HL-60 (cell line): ENCODE measurements at regions not wholly inside any gene's neighbourhood (a gene's known extent, or its start where the extent isn't known, plus 50 kb on each side); places are given as distances from the start of the nearest gene placed in this dataset.

Experiments
- DNase-seq, 2 experiments: peaks; one replicate each; pipeline ENCODE4 v3.0.0-alpha.2; 2010 to 2020; ENCODE audit warnings: low read depth in 1 of 2, low spot score in 1 of 2
- H3K27ac ChIP-seq: fragments of 250-450 bp; sonication (Bioruptor Pico); replicated peaks from 2 replicates; pipeline ENCODE4 v1.5.1; 2020; ENCODE audit warnings: mild to moderate bottlenecking, moderate library complexity
- H3K27me3 ChIP-seq: fragments of 250-450 bp; sonication (Bioruptor Pico); 2 replicates; pipeline ENCODE4 v1.5.1; 2021; ENCODE audit warnings: mild to moderate bottlenecking, moderate library complexity; ENCODE audit not compliant: insufficient read depth, poor library complexity, severe bottlenecking
- H3K4me3 ChIP-seq: replicated peaks from 2 replicates; pipeline ENCODE4 v1.5.1; 2011; ENCODE audit warnings: mild to moderate bottlenecking, control low read depth, low read length; ENCODE audit not compliant: insufficient read depth
- CTCF ChIP-seq: IDR thresholded peaks from one replicate; pipeline ENCODE4 v1.5.1; 2011; ENCODE audit warnings: low read length, control low read depth, inconsistent platforms; ENCODE audit not compliant: insufficient read depth
- GABPA ChIP-seq: IDR thresholded peaks from 2 replicates; pipeline ENCODE4 v1.6.1; 2012; ENCODE audit warnings: low read depth
- POLR2AphosphoS5 ChIP-seq: IDR thresholded peaks from 2 replicates; pipeline ENCODE4 v1.6.1; 2012; ENCODE audit warnings: low read depth
- REST ChIP-seq: IDR thresholded peaks from 2 replicates; pipeline ENCODE4 v1.6.1; 2012; ENCODE audit warnings: low read depth; ENCODE audit not compliant: insufficient replicate concordance
- SPI1 ChIP-seq: IDR thresholded peaks from 2 replicates; pipeline ENCODE4 v1.6.1; 2012; ENCODE audit warnings: low read depth, mild to moderate bottlenecking, borderline replicate concordance

DNA sequence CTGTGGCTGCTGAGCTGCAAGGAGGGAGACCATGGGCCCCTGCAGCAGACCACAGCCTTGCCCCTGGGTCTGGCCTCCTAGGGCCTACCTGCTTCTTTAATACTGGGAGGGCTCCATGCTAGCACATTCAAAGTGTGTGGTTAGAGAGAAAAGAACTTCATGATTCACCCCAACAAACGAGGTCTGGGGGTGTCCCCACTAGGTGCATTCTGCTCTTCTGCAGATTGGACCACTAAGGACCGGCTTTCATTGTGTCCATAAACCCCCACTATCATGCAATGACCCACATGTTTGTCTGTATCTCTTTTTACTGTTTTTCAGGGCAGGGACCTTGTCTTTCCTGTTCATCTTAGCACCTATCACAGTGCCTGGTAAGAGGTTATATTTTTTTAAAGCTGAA lies 185.4 kb downstream of the OMA1 start:
- TF ChIP-seq REST (no peak), GABPA (no peak), CTCF (no peak), SPI1 (no peak), POLR2AphosphoS5 (no peak)
- H3K27ac ChIP-seq = no peak overlapping the region
- no peak for DNase-seq

DNA sequence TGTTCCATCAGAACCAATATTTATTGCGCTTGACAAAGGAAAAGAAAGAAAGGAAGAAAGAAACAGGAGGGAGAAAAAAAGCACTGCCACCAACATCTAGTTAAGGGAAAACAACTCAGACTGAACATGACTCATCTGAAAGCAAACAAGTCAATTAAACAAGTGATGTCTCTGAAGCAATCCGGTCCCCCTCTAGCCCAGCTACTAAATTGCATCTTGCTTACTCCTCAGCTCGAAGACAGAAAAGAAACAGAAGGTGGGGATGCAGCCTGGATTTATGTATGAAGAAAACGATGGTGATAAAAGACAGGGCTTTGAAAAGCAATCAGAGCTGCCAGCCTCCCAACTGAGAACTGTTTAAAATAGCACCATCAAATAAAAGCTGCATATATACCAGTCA lies 188.2 kb downstream of the OMA1 start:
- TF ChIP-seq GABPA (no peak), SPI1 (no peak), CTCF (no peak), REST (no peak), POLR2AphosphoS5 (no peak)
- Histone ChIP-seq H3K4me3 (no peak overlapping the region), H3K27me3 (no peaks in the 10 kb centered on the region), H3K27ac (no peak overlapping the region)
- no peak for DNase-seq

More for the DNA sequence above, 185.4 kb downstream of the OMA1 start:
- Histone ChIP-seq H3K27me3 (no peaks in the 10 kb centered on the region), H3K4me3 (no peak overlapping the region)

- no peak overlapping the region for H3K4me3 ChIP-seq
- no peak overlapping the region for H3K27ac ChIP-seq
- H3K27me3 ChIP-seq = no peaks in the 10 kb centered on the region
- DNase-seq = no peak
- no peak for TF ChIP-seq CTCF
Measured at GRCh38 chr1:58356402-58356801, 190.1 kb downstream of the OMA1 start.

GRCh38 chr1:58353168-58353567 lies 193.4 kb downstream of the OMA1 start:
- Histone ChIP-seq H3K27ac (no peak overlapping the region), H3K27me3 (no peaks in the 10 kb centered on the region), H3K4me3 (no peak overlapping the region)
- no peak for TF ChIP-seq CTCF
- no peak for TF ChIP-seq SPI1
- no peak for TF ChIP-seq GABPA
- no peak for TF ChIP-seq REST
- no peak for TF ChIP-seq POLR2AphosphoS5
- DNase-seq = no peak
